NCI-H2227 (cell line): ENCODE measurements at regions not wholly inside any gene's neighbourhood (a gene's known extent, or its start where the extent isn't known, plus 50 kb on each side); places are given as distances from the start of the nearest gene placed in this dataset.

Experiments used
- DNase-seq: peaks from one replicate; lab custom pipeline; 2025; ENCODE audit not compliant: unreplicated experiment; lab: John Stamatoyannopoulos, UW

DNA sequence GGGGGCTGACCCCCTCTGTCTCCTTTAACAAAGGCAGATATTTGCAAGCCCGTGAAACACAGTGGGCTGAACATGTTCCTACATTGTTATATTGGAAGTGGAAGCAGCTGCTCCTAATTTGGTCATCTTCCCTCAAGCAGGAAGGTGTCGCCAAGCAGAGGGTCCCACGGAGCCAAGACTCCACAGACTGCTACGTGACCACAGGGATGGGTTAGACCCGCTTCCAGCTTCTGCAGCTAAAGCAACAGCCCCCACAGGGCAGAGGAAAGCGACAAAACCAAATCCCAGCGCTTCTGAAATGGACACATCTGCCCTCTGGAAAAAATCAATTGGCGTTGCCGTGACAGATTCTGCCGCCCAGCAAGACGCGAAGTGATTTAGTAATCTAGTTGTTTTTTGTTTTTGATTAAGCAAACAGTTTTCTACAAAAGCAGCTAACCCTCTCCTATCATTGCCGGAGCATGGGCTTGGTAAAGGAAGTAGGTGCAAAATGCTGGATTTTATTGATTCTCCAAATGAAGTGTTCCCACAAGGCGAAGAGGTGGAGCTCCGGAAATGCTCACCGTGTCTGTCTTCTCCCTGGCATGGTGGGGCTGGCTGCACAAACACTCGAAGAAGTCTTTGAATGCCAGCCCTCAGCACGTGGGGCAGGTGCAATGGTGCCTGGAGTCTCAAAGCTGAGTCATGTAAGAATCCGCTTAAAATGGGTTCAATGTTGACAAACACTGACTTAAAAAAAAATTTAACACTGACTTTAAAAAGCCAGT, 79.4 kb upstream of the FRMD1 start:
- DNase-seq = no peak

DNA sequence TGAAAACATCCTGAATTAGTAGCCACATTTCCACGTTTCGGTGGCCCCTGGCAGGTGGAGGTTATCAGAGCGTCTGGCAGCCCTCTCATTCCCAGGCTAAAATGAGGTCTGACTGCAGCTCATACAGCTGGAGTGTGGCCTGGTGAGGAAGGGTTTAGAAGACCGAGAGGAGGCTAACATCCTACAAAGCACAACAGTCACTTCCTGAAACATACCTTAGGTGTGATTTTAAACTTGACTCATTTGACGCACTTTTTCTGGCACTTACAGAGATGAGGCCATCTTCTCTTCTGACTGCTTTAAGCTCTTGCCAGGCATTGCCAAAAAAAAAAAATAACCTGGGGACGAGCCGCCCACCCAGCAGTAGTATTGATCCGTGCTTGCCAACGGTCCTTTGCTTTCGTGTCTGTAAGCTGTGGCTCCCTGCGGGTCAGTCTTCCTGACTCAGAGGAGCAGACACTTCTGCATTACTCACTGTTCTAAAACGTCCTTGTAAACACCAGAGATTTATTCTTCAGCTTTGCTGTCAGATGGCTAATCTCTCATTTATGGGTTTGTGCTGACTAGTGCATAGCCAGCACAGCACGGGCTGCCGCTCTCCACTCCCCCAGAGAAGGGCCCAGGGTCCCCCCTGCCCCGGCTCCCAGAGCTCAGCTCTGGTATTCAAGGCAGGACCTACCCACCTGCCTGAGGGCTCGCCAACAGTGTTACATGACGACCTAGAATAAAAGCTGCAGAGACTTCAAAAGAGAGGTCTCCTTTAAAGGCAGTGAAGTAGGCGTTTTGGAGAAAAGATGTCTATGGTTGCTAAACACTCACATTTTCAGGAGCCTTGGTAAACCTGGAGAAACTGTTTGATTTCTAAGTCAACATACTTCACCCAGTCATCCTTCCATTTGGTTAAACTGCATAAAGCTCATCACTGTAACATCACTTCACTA, 78.5 kb upstream of the FRMD1 start:
- no peak for DNase-seq

DNA sequence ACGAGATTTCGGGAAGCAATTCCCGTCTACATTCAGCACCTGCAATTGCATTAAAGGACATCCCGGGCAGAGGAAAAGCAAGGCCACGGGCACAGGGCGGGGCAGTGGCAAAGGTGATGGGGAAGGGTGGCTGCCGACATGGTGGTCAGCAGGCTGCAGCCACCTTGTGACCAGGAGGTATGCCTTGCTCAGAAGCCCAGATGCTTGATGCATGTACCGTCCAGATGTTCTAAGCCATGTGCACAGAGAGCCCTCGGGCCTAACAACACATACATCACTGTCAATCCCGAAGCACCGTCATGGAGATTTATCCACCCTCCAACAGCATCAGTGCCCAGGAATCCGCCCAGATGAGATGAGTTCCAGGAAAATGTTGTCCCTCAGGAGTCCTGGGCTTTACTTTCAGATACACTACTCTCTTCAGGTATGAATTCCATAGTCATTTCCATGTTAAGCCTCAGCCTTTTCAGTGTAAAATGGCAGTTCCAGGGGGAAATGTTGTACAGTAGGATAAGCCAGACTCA, 77.8 kb upstream of the FRMD1 start:
- DNase-seq = no peak

DNA sequence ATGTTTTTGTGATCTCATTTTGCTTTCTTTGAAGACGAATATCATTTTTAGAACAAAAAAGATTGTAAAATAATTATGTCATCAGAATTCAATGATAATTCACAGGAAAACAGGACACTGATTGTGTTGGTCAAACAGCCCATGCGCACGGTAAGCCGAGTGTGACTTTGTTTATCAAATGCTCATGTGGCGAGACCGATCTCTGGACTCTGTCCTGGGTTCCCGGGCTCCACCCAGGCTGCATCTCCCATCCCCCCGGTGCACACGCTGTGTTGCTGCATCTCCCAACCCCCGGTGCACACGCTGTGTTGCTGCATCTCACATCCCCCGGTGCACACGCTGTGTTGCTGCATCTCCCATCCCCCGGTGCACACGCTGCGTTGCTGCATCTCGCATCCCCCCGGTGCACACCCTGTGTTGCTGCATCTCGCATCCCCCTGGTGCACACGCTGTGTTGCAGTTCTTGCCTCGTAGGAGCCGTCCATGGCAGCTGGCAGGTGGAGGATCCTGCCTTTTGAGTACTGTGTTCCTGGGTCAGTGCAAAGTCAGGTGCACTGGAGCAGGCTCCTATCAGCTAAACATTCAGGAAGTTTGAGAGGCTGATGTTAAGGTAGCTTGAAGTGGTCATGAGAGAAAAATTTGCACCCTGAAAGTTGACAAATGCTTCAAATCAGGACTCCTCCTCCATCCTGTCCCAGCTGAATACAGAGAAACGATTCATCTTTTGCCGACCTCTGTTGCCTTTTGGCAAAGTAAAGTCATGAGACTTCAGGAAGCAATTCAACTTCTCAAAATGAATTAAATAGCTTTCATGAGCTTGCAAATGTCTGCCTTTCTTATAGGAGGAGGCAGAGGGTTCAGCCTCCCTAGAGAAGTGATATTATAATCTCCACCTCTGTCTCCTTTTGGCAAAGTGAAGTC, 77.1 kb upstream of the FRMD1 start:
- DNase-seq = no peak

DNA sequence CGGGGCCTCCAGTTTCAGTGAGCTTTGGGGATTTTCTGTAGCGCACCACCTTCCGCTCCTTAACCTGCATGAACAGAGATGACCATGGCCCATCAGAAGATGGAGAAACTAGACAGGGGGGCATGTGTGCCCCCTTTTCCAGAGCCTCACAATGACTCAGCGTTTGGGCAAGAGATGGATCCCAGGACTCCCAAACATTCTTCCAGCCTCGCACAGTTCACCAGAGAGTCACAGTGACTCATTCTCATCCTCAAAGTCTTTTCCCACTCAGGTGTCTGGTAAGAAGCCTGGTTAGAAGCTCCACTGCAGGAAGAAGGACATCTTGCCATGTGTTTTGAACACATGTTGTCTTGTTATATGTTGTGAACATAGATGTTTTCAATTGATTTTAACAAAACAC, 76.2 kb upstream of the FRMD1 start:
- DNase-seq = no peak

DNA sequence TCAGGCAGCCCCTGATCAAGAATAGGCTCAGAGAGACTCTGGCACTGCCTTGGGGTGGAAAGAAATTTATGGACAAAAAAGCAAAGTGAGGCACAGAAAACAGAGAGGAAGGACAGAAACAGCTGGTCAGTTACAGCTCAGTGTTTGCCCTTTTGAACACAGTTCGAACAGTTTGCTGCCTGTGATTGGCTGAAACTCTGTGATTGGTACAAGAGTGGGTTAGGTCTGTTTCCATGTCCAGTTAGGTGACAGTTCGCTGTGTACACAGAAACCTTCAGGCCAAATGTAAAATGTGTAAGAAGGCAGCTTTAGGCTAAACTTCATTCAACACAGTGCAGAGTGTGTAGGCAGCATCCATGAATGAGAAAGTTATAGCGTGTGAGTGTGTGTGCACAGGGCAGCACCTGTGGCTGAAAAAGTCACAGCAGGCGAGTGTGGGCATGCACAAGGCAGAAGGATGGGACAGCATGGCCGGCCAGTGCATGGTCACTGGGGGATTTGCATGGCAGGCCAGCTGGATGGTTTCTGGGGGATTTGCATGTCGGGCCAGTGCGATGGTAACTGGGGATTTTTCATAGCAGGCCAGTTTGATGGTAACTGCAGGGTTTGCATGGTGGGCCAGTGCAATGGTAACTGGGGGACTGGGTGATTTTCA, 75.4 kb upstream of the FRMD1 start:
- DNase-seq = no peak

DNA sequence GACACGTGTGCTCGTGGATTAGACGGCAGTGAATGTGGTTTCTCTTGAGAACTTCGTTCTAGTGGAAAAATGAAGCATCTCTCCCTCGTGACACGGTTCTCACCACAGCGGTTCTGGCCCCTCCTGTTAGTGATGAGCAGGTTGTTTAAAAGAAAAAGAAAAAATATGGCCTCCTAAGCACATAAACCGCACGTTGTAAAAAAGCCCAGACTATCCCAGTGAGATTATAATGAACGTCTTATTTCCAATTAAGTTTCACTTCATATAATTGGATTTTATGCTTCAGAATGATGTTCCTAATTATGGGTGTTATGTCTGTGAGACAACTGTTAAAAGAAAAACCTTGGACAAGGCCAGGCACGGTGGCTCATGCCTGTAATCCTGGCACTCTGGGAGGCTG, 74.5 kb upstream of the FRMD1 start:
- DNase-seq = no peak

DNA sequence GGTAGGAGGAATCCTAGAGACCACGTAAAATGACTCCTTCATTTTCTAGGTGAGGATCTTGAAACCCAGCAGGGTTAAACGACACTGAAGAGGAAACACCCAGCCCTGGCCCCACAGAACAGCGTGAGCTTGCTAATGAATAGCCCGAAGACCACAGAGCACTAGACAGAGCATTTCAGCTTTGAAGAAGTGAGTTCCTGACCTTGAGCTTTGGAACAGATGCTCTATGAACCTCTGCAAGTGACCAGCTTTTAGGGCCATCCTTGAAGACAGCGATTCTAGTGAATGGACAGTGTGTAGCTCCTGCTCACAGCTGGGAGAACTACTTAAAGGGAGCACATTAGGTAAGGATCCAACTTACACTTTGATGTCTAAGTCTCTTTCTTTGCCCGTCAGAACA, 74.0 kb upstream of the FRMD1 start:
- DNase-seq = no peak

DNA sequence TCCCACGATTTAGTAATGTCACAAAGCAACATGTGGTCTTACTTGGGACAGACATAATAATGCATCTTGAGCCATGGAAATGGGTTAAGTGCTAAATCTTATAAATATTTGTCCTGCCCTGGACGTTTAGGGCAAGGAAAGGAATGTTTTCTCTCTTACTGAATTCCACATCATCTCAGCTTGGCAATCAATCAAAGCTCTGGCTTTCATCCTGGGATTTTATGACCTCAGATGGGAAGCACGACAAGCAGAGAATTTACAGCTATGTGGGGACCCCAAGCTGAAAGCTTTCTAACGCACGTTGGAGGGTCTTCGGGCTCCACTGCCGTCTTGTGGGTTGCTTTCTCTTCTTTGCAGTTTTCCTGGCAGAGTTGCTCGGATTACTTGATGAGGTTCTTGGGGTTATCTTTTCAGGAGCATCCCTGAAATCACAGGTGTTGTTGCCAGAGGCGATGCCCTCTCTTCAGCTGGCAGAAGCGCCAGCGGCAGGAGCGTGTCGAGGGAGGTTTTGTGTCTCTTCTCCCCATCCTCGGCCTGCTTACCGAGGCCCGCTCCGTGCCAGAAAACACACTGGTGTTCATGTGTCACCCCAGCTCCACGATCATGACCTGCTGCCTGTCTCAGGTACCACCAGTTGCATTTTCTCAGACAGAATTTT, 73.4 kb upstream of the FRMD1 start:
- no peak for DNase-seq

DNA sequence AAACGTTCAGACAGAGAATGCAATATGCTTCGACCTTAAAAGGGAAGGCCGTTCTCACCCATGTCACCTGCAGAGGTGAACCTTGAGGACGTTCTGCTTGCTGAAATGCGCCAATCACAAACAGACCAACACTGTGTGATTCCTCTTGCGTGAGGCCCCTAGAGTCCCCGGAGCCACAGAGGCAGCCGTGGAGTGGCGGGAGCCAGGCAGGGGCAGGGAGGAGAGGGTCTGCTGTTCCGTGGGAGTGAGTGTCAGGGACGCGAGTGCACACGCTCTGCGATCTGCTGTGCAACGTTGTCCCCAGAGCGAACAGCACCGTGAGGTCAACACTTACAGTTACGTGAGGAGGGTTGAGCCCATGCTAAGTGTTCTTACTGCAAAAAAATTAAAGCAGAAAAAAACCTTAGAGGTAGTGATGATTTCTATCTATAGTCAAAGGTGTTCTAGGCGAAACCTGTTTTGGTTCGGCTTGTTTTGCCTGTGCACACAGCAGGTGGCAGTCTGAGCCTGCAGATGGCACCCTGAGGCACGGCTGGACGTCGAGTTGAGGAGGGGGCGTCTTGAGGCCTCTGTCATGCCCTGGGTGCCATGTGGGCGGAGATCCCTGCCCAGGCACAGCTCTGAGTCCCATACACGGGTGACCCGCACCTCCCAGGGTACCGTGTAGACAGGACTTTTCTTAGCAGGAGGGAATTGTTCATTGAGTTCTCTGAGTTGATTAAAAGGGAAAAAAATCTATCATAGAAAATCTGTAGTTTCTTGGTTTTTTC, 71.7 kb upstream of the FRMD1 start:
- no peak for DNase-seq

DNA sequence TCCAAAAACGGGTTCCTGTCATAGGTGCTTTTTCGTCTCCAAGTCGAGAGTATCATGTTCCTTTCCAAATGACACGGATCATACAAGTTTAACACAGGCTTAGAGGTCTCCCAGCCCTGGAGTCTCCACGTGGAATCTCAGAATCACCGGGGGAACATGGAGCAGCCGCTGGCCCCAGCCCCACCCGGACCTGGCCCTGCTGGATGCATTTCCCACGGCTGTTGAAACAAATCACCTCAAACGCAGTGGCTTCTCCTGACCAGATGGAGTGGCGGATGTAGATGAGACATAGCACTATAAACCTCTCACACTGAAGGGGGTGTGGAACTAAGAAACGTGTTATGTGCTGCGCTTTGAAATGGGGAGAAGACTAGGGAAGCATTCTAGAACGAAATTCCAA, 70.0 kb upstream of the FRMD1 start:
- no peak for DNase-seq

DNA sequence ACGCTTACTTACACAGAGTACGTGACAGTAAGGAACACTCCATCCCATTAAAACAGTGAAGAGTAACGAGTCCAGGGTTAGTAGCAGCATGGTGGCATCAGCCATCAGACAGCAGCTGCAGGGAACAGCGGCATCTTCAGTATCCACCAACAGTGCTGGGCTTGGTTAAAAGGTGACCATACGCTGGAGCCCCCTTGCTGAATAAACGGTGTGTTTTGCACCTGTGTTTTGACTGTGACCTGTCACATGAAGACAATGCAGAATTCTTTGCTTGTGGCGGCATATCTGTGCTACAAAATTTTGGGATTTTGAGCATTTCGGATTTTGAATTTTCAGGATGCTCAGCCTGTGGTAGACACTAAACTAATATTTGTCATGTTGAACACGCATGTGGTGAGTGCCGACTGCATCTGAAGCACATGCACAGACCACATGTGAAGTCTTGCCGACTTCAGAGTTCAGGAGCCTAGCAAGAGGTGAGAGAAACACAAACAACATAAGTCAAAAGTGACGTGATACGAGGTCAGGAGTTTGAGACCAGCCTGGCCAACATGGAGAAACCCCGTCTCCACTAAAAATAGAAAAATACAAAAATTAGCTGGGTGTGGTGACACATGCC, 69.3 kb upstream of the FRMD1 start:
- DNase-seq = no peak

DNA sequence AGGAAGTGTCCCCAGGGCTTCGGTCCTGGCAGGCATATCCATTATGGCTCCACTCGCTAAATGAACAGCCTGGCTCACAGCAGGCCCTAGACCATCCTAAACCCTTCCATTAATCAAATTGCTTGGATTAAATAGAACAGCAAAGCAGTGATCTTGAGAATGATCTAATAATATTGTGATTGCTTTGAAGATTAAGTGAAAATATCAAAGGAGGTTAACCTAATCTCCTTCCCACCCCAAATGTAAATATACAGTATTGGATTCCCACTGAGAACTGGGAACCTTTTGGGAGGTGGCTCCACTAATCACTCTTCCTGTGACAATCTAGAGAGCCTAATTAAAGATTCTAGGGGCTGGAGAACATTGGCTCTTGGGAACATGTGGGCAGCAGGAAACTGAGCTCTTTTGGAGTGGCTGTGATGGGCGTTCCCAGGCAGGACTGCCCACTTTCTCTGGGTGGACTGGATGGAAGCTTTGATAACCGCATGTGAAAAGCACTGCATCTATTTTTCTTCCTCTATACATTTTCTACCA, 68.3 kb upstream of the FRMD1 start:
- DNase-seq = no peak

DNA sequence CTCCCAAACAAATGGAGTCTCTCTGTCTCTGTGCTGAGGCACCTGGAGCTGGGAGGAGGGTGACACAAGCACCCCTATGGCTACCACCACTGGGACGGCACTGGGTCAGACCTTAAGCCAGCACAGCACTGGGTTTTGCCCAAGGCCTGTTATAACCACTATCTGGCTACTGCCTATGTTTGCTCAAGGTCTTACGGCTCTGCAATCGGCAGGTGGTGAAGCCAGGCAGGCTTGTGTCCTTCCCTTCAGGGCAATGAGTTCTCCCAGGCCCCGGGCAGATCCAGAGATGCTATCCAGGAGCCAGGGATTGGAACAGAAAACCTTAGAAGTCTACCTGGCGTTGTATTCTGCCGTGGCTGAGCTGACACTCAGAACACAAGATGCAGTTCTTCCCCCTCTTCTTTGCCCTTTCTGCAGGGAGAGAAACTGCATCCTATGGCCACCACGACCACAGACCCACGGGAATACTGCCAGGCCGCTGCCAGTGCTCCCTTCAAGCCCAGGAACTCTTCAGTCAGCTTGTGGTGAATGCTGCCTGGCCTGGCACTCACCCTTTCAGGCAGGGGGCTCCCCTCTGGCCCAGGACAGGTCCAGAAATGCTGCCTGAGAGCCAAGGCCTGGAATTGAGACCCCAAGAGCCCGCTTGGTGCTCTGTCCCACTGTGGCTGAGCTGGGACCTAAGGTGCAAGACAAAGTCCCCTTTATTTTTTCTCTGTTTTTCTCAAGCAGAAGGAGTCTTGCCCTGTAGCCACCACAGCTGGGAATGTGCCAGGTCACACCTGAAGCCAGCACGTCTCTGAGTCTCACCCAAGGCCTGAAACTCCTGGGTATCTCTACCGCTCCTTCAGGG, 67.0 kb upstream of the FRMD1 start:
- DNase-seq = no peak

DNA sequence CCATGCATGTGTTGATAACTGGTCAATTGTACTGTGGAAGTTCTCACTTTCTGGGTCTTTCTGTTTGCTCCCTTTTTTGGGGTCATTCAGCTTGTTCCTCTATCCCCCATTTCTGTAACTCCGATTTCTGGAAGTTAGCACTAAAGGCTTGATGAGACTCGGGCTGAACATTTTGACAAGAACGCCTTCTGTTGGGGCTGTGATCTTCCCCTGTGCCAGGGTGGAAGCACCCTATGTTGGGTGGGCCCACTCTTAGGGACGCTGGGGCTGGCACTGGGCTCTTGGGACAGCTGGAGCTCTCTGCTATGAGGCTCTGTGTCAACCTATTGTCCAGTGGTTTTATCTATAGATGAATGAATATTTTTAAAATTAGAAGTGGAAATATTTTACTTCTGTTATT, 60.1 kb upstream of the FRMD1 start:
- DNase-seq = no peak

DNA sequence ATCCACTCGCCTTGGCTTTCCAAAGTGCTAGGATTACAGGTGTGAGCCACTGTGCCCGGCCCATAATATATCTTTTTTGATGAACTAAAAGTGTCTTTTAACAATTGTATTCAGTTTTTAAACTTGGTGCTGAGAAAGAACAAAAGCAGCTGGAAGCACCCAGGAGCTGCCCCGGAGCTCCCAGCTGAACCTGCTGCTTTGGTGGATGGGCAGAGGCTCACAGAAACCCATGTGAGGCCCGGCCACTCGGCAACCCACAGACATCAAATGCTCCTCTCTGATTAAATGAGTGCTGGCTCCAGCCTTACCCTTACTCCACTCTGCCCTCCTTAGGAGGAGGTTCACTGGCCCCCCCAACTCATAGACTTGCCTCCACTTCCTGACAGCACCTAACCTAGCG, 59.4 kb upstream of the FRMD1 start:
- no peak for DNase-seq

DNA sequence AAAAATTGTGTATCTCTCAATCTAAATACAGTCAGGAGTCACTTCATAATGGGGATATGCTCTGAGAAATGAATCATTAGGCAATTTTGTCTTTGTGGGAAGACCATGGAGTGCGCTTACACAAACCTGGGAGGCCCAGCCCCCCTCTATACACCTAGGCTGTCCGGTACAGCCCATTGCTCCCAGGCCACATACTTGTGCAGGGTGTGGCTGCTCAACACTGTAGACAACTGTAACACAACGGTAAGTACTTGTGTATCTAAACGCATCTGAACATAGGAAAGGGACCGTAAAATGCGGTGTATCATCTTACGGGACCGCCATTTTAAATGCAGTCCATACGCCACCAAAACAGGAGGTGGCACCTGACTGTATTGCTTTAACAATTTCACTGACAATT, 58.0 kb upstream of the FRMD1 start:
- DNase-seq = no peak

DNA sequence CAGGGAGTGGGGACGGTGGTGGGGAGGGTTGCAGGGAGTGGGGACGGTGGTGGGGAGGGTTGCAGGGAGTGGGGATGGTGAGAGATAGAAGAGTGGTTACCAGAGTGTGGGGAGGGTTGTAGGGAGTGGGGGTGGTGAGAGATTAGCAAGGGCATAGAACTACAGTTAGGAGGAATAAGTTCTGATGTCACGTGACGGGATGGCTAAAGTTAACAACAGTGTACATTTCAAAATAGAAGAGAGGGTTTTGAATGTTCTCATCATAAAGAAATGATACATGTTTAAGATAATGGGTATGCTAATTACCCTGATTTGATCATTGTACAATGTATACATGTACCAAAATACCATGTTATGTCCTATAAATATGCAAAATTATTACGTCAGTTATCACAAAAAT, 57.6 kb upstream of the FRMD1 start:
- no peak for DNase-seq
